ENCODE measurements at regions not wholly inside any gene's neighbourhood (a gene's known extent, or its start where the extent isn't known, plus 50 kb on each side); places are given as distances from the start of the nearest gene placed in this dataset.

DNA sequence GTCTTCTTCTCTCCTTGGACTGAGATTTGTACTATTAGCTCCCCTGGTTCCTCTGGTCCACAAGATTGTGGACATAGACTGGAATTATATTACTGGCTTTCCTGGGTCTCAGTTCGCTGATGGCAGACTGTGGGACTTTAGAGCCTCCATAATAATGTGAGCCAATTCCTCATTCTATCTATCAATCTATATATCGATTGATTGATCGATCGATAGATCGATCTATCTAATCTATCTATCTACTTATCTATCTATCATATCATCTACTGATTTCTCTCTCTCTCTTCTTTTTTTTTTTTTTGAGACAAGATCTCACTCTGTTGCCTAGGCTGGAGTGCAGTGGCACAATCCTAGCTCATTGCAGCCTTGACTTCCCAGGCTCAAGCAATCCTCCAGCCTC lies 51.5 kb upstream of the DDR1 start:
- no peaks in the 10 kb centered on the region for H3K9me3 Mint-ChIP-seq
- H3K36me3 Mint-ChIP-seq: no peaks in the 10 kb centered on the region
- H3K4me3 Mint-ChIP-seq: no peak overlapping the region
- peaks cover 40% of the 10 kb centered on the region for H3K4me1 Mint-ChIP-seq
- H3K27ac Mint-ChIP-seq: no peak overlapping the region
- TF ChIP-seq, protein P1, sequence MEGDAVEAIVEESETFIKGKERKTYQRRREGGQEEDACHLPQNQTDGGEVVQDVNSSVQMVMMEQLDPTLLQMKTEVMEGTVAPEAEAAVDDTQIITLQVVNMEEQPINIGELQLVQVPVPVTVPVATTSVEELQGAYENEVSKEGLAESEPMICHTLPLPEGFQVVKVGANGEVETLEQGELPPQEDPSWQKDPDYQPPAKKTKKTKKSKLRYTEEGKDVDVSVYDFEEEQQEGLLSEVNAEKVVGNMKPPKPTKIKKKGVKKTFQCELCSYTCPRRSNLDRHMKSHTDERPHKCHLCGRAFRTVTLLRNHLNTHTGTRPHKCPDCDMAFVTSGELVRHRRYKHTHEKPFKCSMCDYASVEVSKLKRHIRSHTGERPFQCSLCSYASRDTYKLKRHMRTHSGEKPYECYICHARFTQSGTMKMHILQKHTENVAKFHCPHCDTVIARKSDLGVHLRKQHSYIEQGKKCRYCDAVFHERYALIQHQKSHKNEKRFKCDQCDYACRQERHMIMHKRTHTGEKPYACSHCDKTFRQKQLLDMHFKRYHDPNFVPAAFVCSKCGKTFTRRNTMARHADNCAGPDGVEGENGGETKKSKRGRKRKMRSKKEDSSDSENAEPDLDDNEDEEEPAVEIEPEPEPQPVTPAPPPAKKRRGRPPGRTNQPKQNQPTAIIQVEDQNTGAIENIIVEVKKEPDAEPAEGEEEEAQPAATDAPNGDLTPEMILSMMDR (IDR thresholded peaks at IDR 0.05; ENCODE audit: unreplicated experiment): no peak
- no peaks in the 10 kb centered on the region for H3K27me3 Mint-ChIP-seq (ENCODE audit: low read depth)
- DNase-seq (ENCODE audit: low spot score in 2 of 2, unreplicated experiment in 2 of 2): no peak

DNA sequence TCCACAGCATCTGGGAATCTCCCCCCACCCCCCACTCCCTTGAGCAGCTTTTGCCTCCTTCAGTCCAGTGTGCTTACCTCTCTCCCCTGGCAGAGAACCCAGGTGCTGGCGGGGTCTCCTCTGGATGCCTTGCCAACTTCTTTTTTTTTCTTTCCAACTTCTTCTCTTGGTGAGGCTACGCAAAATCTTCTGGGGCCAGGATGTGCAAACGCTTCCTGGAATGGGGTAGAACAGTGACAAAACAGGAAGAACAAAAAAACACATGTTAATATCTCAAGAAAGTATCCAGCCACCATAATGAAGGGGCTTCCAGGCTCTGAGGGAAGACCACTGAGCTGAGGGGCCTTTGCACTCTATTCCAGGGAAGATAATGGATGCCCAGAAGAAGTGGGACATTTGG lies 53.9 kb upstream of the DDR1 start:
- TF ChIP-seq, protein P1 (IDR thresholded peaks at IDR 0.05; ENCODE audit: unreplicated experiment): no peak
- no peak for DNase-seq (ENCODE audit: low spot score in 2 of 2, unreplicated experiment in 2 of 2)
- no peak overlapping the region for H3K4me3 Mint-ChIP-seq
- H3K4me1 Mint-ChIP-seq: peaks cover 26% of the 10 kb centered on the region
- H3K36me3 Mint-ChIP-seq: no peaks in the 10 kb centered on the region
- no peak overlapping the region for H3K27ac Mint-ChIP-seq
- no peaks in the 10 kb centered on the region for H3K9me3 Mint-ChIP-seq
- no peaks in the 10 kb centered on the region for H3K27me3 Mint-ChIP-seq (ENCODE audit: low read depth)

DNA sequence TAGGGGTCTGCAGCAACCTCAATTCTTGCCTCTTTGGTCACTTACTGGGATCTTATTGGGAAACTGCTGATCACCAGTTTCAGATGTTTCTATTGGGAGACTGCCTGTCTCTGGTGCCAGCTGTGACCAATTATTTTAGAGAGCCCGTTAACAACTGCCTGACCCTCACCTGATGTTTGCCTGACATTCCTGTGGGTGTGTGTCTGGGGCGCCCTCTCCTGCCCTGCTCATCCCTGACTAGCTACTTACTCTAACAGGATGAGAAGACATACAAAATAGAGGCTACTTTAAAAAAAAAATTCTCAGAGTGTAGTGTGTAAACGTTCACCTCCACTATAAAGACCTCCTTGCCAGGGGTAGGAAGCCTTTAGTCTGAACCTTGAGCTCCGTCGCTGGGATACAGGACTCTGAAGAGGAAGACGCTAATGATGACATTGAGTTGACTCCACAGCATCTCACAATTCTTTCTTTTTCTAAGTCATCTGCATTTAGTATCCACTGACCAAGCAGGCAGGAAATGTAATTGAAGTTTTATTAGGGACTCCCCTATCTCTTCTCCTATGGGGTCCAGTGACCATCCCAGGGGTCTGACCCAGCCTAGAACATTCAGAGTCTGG lies 54.6 kb upstream of the DDR1 start:
- Mint-ChIP-seq H3K4me1 (peaks cover 26% of the 10 kb centered on the region), H3K27me3 (ENCODE audit: low read depth) (no peaks in the 10 kb centered on the region), H3K27ac (peak overlapping the region; percentile 14), H3K4me3 (no peak overlapping the region), H3K9me3 (no peaks in the 10 kb centered on the region), H3K36me3 (no peaks in the 10 kb centered on the region)
- DNase-seq (ENCODE audit: low spot score in 2 of 2, unreplicated experiment in 2 of 2): no peak
- TF ChIP-seq, protein P1 (IDR thresholded peaks at IDR 0.05; ENCODE audit: unreplicated experiment): no peak

DNA sequence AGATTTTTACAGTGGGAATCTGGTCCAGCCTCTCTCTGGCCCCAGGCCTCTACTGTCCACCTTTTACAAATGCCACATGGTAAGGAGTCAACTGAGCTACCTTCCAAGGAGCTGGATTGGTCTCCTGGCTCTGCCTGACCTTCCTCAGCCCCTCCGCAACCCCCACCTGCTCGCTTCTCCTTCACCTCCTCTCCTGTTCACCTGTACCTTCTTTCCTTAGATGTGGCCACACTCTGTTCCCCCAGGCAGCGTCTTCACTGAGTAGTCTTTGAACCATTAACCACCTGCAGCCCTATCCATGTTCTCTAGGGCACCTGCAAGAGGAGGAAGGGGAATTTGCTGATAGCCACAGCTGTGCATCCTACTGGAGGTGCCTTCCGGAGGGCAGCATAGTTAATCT lies 55.3 kb upstream of the DDR1 start:
- Mint-ChIP-seq H3K27ac (peak overlapping the region; percentile 6), H3K4me1 (peaks cover 26% of the 10 kb centered on the region), H3K27me3 (ENCODE audit: low read depth) (no peaks in the 10 kb centered on the region), H3K4me3 (no peak overlapping the region), H3K36me3 (no peaks in the 10 kb centered on the region), H3K9me3 (no peaks in the 10 kb centered on the region)
- TF ChIP-seq, protein P1 (IDR thresholded peaks at IDR 0.05; ENCODE audit: unreplicated experiment): no peak
- no peak for DNase-seq (ENCODE audit: low spot score in 2 of 2, unreplicated experiment in 2 of 2)

DNA sequence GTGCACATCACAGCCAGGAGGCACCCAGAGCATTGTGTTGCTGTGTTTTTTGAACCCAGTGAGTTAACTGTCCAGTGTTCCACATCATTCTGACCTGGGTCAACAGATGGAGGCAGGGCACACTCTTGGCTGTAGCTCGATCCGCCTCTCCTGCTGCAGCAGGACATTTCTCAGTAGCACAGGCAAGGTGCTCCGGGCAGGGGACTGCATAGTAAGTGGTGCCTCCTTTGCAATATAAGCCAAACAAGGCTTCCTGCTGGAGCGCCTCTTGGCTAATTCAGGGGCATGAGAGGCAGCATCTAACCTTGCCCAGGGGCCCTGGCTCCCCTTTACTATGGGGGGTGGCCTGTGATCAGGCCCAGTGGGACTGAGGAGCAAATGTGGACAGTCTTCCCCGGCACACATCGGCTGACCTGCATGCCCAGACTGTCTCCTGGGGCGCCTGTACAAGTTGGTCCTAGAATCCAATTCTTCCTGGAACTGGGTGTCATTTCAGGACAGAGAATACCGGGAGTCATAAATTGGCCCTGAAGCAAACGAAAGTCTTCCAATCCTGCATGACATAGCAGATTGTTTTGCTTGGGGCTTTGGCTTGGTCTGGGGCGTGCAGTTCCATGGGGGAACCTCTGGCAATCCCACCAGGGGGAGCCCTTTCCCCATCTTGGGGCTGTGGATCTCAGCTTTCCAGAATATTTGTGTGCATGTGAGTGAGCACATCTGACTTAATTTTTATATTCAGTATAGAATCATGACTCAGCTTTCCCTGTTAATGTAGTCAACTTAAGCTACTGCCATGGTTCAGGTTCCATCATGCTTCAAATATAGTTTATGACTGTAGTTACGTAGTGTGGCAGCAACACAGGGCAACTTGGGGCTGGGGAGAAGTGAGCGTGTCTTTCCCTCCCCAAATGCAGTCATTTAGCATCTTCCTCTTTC lies 56.0 kb upstream of the DDR1 start:
- peak; percentile 76 to 95 for DNase-seq (ENCODE audit: low spot score in 2 of 2, unreplicated experiment in 2 of 2)
- Mint-ChIP-seq H3K9me3 (no peaks in the 10 kb centered on the region), H3K36me3 (no peaks in the 10 kb centered on the region), H3K27me3 (ENCODE audit: low read depth) (no peaks in the 10 kb centered on the region), H3K4me3 (no peak overlapping the region), H3K27ac (peak overlapping the region; percentile 53), H3K4me1 (peaks cover 26% of the 10 kb centered on the region)
- TF ChIP-seq, protein P1 (IDR thresholded peaks at IDR 0.05; ENCODE audit: unreplicated experiment): peak; percentile 81
